Hepatic stellate cell (primary cell): ENCODE measurements at regions not wholly inside any gene's neighbourhood (a gene's known extent, or its start where the extent isn't known, plus 50 kb on each side); places are given as distances from the start of the nearest gene placed in this dataset.

Source experiments
- DNase-seq: peaks from one replicate; pipeline ENCODE4 v3.0.0; 2011; ENCODE audit warnings: low spot score

DNA sequence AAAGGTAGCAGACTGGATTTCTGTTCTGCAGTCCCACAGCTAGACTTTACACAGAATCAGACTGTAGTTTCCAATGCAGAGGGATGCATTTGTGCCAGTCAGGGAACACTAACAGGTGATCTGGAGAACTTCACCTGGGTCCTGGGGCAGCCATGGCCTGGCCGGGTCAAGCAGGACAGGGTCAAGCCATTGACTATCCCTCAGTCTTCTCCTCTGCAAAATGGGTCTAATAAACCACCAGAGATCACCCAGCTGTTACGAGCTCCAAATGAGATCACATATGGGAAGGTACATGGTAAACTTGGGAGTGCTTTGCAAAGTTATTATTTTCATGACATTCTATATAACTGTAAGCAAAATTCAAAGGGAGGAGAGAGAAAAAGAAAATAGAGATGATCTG lies 294.1 kb downstream of the CDCA7 start:
- no peak for DNase-seq

DNA sequence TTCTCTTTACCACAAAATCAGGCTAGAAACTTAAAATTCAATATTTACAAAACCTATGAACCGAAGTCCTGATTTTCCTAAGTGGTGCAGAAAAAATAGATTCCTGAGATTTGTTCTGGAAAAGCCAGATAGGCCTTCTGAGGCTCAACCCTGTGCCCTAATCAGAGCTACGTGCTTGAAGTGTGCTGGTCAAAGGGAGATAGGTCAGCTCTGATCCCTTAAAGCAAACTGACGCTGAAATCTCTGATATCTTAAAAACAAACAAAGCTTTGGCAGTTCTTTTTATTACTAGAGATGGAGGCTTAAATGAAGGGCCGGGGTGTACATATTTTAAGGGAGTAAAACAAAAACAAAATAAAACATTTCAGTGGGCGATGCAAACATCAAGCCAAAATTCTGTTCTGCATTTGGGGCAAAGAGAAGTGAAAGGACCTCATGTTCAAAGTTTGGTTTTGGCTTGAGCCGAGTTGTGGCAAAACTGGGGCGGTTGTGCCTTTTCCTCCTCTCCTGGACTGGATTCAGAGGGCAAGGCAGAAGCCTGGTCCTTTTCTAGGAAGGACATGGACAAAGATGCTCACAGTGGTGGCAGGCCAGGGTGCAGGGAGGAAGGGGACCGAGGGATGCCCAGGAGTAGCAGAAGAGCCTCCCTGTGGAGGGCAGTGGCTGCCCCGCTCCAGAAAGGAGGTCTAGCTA lies 295.0 kb downstream of the CDCA7 start:
- no peak for DNase-seq

- no peak for DNase-seq
Measured at GRCh38 chr2:173651891-173652290, 297.2 kb downstream of the CDCA7 start.

DNA sequence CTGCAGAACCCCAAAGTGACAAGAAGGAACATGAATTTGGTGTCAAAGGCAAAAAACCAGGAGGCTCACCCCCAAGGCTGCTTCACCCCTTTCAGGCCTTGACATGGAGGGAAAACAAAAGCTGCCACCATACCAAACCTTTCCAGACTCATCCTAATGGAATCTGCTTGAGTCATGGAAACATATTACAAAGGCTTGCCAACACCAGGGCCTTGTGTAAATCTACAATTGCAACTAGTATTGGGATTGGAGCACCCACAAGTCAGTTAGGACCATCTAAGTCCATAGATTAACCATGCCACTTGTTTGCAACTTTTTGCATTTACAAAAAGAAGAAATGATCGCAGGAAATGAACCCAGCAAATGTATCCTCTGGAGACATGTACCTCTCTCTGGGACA lies 297.6 kb downstream of the CDCA7 start:
- DNase-seq = peak; percentile 40

- DNase-seq = peak; percentile 57
Measured at GRCh38 chr2:173652767-173653431, 298.2 kb downstream of the CDCA7 start.

DNA sequence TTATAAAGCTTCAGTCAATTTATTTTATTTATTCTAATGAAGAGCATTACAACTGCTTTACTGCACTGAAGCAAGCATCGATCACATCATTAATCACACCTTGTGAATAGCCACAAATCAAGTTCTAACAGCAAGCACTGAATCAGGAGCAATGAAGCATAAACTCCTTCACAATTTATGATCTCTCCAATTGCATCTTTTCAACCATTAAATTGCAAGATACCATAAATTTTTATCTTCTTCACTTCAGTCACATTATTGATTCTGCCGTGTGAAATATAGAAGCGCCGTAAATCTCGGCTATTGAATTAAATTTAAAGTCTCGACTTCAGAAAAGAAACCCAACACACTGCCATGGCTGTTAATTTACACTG lies 298.7 kb downstream of the CDCA7 start:
- DNase-seq = no peak

DNA sequence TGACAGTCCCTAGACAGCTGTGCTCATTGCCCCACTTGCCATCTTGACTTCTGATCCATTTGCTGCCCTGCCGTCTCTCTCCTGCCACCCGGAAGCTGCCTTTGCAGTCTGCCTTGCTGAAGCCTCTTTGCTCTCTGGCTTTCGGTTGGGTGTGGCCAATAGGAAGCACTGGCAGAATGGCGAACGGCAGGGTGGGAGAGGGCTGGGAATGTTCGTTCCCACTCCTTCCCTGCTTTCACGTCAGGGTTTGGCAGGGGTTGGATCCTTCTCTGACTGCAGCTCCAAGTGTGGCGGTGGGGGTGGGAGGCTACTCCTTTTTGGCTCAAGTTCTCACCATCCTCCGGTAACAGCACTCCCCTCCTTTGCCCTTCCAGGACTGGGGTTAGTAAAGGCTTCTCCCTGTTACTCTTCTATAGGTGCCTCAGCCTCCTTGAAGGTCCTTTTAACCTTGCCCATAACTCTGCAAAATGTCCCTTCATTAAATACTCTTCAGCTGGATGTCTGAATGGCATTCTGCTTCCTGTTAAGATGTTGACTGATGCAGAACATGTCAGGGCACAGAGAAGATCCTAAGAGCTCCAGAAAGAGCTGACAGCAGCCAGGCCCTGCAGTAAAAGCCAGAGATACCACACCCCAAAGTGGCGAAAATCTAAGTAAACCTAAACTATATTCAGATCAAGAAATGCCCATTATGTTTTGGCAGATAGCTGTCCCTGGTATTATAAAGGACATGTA lies 299.7 kb downstream of the CDCA7 start:
- DNase-seq = no peak

DNA sequence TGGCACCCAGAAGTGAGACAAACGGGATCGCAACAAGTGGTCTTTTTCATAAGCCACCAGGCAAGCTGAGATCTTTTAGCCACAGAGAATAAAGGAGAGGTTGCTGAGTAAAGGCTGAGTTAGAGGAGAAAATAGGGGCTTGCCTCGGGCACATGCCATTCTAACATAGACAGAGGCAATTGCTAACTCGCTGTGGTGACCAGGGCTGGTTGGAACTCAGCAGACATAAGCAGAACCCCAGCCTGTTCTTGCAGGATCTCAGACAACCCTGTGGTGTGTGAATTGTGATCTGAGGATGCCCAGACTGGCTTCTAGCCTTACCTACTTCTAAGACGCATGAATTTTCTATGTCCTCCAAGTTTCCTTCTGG lies 300.2 kb downstream of the CDCA7 start:
- no peak for DNase-seq

GRCh38 chr2:173656086-173656485 lies 301.4 kb downstream of the CDCA7 start:
- no peak for DNase-seq

GRCh38 chr2:173657996-173658717 lies 303.5 kb downstream of the CDCA7 start:
- DNase-seq = peak; percentile 76

DNA sequence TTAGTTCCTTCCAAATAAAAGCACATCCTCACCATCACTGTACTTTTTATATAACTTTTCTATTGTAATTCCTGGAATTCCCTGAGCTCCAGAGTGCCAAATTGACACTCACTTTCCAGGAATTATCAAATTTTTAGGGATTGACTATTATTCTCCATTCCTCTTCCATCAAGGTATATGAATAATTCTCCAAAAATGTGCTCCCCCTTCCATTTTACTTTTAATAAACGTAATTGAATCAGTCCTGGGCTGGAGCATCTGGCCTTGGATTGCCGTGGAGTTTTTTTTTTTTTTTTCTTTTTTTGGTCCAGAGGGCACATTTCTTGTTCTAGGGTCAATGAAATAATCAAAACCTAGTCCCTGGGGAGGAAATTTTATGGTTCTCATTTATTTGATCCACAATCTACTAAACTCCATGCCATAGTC lies 304.3 kb downstream of the CDCA7 start:
- DNase-seq = no peak

- DNase-seq = no peak
Measured at GRCh38 chr2:173659509-173659908, 304.8 kb downstream of the CDCA7 start.

GRCh38 chr2:173661586-173661985 lies 303.6 kb downstream of the SP3 start:
- no peak for DNase-seq

DNA sequence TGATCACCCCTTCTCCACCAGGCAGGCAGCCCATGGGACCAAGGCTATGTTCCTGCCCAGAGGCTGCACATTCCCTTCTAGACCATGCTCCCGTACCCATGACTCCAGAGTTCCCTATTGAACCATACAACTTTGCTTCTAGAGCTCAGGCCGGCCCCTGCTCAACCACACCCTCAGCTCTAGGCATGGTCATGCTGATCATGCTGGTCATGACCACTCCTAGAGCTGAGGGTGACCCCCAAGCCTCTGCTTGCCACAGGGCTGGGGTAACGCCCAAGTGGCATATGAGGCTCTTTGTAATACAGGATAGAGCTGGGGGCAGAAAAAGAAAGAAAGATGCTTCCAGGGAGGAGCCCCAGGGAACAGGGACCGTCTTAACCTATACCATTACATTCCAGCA lies 301.8 kb downstream of the SP3 start:
- DNase-seq = no peak

- no peak for DNase-seq
Measured at GRCh38 chr2:173663835-173664512, 301.2 kb downstream of the SP3 start.

DNA sequence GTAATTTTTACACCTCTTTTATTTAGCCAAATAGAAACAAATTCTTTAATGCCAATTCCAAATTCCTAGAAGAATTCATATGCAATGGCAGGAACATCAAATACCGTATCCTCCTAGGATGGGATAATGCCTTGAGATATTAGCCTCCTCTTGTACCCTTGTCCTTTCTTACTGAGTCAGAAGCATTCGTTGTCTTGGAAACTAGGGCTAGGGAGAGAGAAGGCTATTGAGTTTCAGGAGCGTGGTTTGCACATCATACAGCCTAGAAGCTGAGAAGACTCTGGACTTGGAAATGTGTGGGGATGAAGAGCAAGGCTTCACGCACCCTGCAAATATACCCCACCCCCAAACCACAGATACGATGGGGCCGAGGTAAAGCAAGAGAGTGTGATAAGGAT lies 300.7 kb downstream of the SP3 start:
- no peak for DNase-seq

- no peak for DNase-seq
Measured at GRCh38 chr2:173666171-173666888, 298.8 kb downstream of the SP3 start.

DNA sequence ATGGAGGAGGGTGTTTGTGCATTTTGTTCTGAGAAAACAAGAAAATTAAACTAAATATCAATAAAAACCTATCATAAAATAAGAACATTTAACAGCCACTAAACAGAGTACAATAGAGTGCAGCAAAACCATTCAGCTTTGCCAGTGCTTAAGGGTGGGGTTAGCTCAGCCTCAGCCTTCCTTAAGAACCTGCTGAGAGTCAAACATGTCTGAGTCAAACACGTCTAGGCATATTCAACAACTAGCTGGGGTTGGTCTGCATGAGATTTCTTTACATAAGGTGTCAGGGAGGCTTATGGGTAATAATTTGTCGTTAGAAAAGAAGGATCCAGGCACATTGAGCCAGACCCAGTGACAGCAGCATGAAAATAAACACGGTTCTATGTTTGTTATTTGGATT lies 298.2 kb downstream of the SP3 start:
- no peak for DNase-seq

DNA sequence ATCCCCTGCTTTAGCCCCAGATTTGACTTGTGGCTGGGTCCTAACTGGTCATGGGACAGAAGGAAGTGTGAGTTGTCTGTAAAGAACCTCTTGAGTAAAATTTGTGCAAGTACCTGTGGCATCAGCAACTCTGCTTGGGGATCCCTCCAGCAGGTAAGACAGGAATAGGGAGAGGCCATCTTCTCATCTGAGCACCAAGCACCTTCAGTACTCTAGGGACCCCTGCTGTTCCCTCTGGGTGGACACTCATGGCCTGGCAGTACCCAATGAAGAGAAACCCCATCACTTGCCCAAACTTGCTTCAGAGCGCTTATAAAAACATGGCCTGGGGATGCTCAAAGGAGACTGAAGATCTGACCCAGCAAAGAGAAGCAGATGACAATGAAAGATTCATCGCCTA lies 297.8 kb downstream of the SP3 start:
- DNase-seq = no peak

DNA sequence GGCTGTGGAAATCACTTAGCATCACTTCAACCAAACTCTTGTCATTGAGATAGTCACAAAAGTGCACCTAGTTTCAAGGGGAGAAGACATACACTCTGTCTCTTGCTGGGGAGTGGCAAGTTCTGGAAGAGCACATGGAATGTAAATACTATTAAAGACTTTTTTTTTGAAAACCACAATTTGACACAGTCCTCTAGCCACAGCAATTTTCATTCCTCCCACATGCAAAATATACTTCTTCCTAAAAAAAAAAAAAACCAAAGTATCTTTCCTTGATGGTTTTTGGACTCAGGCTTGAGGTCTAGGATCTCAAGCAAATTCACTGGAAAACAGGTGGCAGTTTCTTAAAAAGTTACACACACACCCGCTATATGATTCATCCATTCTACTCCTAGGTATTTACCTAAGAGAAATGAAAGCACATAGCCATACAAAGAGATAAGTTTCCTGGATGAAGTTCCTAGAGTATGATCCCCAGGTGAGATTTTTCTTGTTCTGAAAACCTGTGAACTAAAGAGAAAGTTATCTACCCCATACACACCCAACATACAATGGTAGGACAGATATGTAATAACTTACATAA lies 295.8 kb downstream of the SP3 start:
- no peak for DNase-seq

GRCh38 chr2:173669888-173670287 lies 295.3 kb downstream of the SP3 start:
- no peak for DNase-seq
